WTC11 (cell line): ENCODE measurements at regions not wholly inside any gene's neighbourhood (a gene's known extent, or its start where the extent isn't known, plus 50 kb on each side); places are given as distances from the start of the nearest gene placed in this dataset.

Experiments
- ATAC-seq: fragments of 200-7000 bp; cut with Tn5 transposase; 2 replicates; pipeline ENCODE4 v1.10.0; 2021; ENCODE audit warnings: mild to moderate bottlenecking, moderate library complexity
- CTCF ChIA-PET: fragments of 300-600 bp; sonication (Branson Sonifier 250); formaldehyde crosslinking; loops from one replicate; lab custom pipeline; 2021; ENCODE audit warnings: antibody characterized with exemption; lab: Charles Lee
- POLR2A ChIA-PET: fragments of 350-600 bp; sonication (Branson Sonifier 250); formaldehyde crosslinking; loops from one replicate; lab custom pipeline; 2021; ENCODE audit warnings: antibody characterized with exemption; lab: Charles Lee
- DNase-seq: peaks from one replicate; pipeline ENCODE4 v3.0.0; 2021; ENCODE audit warnings: low spot score
- H3K27ac Mint-ChIP-seq: 2 replicates; pipeline ENCODE4 v1.8.0; 2021; ENCODE audit warnings: mixed read lengths
- H3K27me3 Mint-ChIP-seq: 2 replicates; pipeline ENCODE4 v1.8.0; 2021; ENCODE audit warnings: low read depth, mild to moderate bottlenecking, moderate library complexity, mixed read lengths
- H3K36me3 Mint-ChIP-seq: 2 replicates; pipeline ENCODE4 v1.8.0; 2021; ENCODE audit warnings: mixed read lengths
- H3K4me1 Mint-ChIP-seq: 2 replicates; pipeline ENCODE4 v1.8.0; 2022; ENCODE audit warnings: mixed read lengths
- H3K4me3 Mint-ChIP-seq: 2 replicates; pipeline ENCODE4 v1.8.0; 2021; ENCODE audit warnings: mild to moderate bottlenecking, moderate library complexity, mixed read lengths
- H3K9me3 Mint-ChIP-seq: 2 replicates; pipeline ENCODE4 v1.8.0; 2021; ENCODE audit warnings: mixed read lengths
- ATF1 ChIP-seq: sonication (generic); formaldehyde crosslinking; IDR thresholded peaks from 2 replicates; pipeline ENCODE4 v1.8.1; 2023; ENCODE audit warnings: mild to moderate bottlenecking, moderate library complexity, missing genetic modification reagents
- EMX1 ChIP-seq: fragments of 250-450 bp; sonication (Bioruptor Pico); IDR thresholded peaks from 2 replicates; pipeline ENCODE4 v1.8.0; 2021; ENCODE audit warnings: mild to moderate bottlenecking
- ETV6 ChIP-seq: sonication (generic); formaldehyde crosslinking; IDR thresholded peaks from 2 replicates; pipeline ENCODE4 v1.8.1; 2022; ENCODE audit warnings: mild to moderate bottlenecking, missing genetic modification reagents
- MYBL2 ChIP-seq: sonication (generic); formaldehyde crosslinking; IDR thresholded peaks from 2 replicates; pipeline ENCODE4 v1.8.1; 2023; ENCODE audit warnings: mild to moderate bottlenecking, moderate library complexity, missing genetic modification reagents
- NFE2L1 ChIP-seq: sonication (generic); formaldehyde crosslinking; IDR thresholded peaks from 2 replicates; pipeline ENCODE4 v1.8.1; 2023; ENCODE audit warnings: missing genetic modification reagents
- NFYB ChIP-seq: sonication (generic); formaldehyde crosslinking; conservative IDR thresholded peaks from 2 replicates; pipeline ENCODE4 v1.8.0; 2022; ENCODE audit warnings: low read depth, missing genetic modification reagents
- SMAD4 ChIP-seq: sonication (generic); formaldehyde crosslinking; IDR thresholded peaks from 2 replicates; pipeline ENCODE4 v1.8.0; 2022; ENCODE audit warnings: mild to moderate bottlenecking, missing genetic modification reagents
- TCF7 ChIP-seq: sonication (generic); formaldehyde crosslinking; IDR thresholded peaks from 2 replicates; pipeline ENCODE4 v1.8.0; 2022; ENCODE audit warnings: mild to moderate bottlenecking, low read depth, missing genetic modification reagents, moderate library complexity
- TEAD1 ChIP-seq: sonication (generic); formaldehyde crosslinking; IDR thresholded peaks from 2 replicates; pipeline ENCODE4 v1.8.0; 2022; ENCODE audit warnings: mild to moderate bottlenecking, missing genetic modification reagents
- TEAD4 ChIP-seq: sonication (generic); formaldehyde crosslinking; IDR thresholded peaks from 2 replicates; pipeline ENCODE4 v1.8.0; 2022; ENCODE audit warnings: mild to moderate bottlenecking, missing genetic modification reagents
- ZNF263 ChIP-seq: sonication (generic); formaldehyde crosslinking; IDR thresholded peaks from 2 replicates; pipeline ENCODE4 v1.8.1; 2022; ENCODE audit warnings: low read depth, mild to moderate bottlenecking, moderate library complexity, missing genetic modification reagents
- ZNF396 ChIP-seq: fragments of 250-450 bp; sonication (Bioruptor Pico); IDR thresholded peaks from 2 replicates; pipeline ENCODE4 v1.8.0; 2021; ENCODE audit warnings: mild to moderate bottlenecking, moderate library complexity, borderline replicate concordance
- TF ChIP-seq, protein P1 (sequence below): sonication (generic); formaldehyde crosslinking; IDR thresholded peaks from 2 replicates; pipeline ENCODE4 v1.8.1; 2023; ENCODE audit warnings: mild to moderate bottlenecking, missing genetic modification reagents, moderate library complexity
- TF ChIP-seq, protein P2 (sequence below): sonication (generic); formaldehyde crosslinking; IDR thresholded peaks from 2 replicates; pipeline ENCODE4 v1.8.1; 2022; ENCODE audit warnings: missing genetic modification reagents, borderline replicate concordance
- TF ChIP-seq, protein P3 (sequence below): sonication (generic); formaldehyde crosslinking; IDR thresholded peaks from 2 replicates; pipeline ENCODE4 v1.8.0; 2022; ENCODE audit warnings: mild to moderate bottlenecking, missing genetic modification reagents
- TF ChIP-seq, protein P4 (sequence below): sonication (generic); formaldehyde crosslinking; IDR thresholded peaks from 2 replicates; pipeline ENCODE4 v1.8.1; 2022; ENCODE audit warnings: low read depth, missing genetic modification reagents, borderline replicate concordance
- TF ChIP-seq, protein P5 (sequence below): fragments of 250-450 bp; sonication (Bioruptor Pico); IDR thresholded peaks from 2 replicates; pipeline ENCODE4 v1.9.0; 2021; ENCODE audit warnings: moderate library complexity, mild to moderate bottlenecking, inconsistent platforms, borderline replicate concordance
- TF ChIP-seq, protein P6 (sequence below): sonication (generic); formaldehyde crosslinking; IDR thresholded peaks from 2 replicates; pipeline ENCODE4 v1.8.0; 2022; ENCODE audit warnings: mild to moderate bottlenecking, missing genetic modification reagents
- TF ChIP-seq, protein P7 (sequence below): sonication (generic); formaldehyde crosslinking; IDR thresholded peaks from 2 replicates; pipeline ENCODE4 v1.8.1; 2023; ENCODE audit warnings: mild to moderate bottlenecking, moderate library complexity, missing genetic modification reagents
- TF ChIP-seq, protein P8 (sequence below): fragments of 250-450 bp; sonication (Bioruptor Pico); IDR thresholded peaks from 2 replicates; pipeline ENCODE4 v2.1.2; 2022; ENCODE audit warnings: mild to moderate bottlenecking, moderate library complexity
- TF ChIP-seq, protein P9 (sequence below): sonication (generic); formaldehyde crosslinking; IDR thresholded peaks from 2 replicates; pipeline ENCODE4 v1.8.0; 2022; ENCODE audit warnings: mild to moderate bottlenecking, missing genetic modification reagents

DNA sequence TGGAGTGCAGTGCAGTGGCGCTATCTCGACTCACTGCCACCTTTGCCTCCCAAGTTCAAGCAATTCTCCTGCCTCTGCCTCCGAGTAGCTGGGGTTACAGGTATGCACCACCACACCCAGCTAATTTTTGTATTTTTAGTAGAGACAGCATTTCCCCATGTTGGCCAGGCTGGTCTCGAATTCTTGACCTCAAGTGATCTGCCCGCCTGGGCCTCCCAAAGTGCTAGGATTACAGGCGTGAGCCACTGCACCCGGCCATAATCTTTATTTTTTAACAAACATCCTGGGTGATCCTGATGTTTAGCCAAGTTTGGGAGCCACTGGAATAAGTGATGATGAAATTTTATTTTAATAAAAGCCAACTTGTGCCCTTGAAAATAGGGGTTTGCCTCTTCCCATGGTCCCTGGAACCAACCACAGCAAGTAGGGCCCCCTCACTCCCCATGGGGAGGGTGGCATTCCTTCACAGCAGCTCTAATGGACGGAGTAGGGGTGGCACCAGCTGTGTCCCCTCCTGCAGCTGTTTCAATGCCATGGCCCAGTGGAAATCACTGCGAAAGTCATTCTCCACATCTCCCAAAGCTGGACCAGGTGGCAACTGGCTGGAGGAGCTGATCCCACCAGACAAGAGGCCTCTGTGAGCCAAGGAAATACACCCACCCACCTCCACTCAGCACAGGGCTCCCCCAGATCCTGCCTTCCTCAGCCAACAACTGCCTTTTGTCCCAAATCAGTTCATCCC, 194.8 kb downstream of the ZFP36L2 start:
- DNase-seq (no peak), ATAC-seq (no peak)
- CTCF ChIA-PET, result interaction anchor here (0.8 to 1.4 kb wide), 3 partner anchors 10 to 100 kb away, joined by 3 read pairs; no protein-coding TSS in a partner anchor

DNA sequence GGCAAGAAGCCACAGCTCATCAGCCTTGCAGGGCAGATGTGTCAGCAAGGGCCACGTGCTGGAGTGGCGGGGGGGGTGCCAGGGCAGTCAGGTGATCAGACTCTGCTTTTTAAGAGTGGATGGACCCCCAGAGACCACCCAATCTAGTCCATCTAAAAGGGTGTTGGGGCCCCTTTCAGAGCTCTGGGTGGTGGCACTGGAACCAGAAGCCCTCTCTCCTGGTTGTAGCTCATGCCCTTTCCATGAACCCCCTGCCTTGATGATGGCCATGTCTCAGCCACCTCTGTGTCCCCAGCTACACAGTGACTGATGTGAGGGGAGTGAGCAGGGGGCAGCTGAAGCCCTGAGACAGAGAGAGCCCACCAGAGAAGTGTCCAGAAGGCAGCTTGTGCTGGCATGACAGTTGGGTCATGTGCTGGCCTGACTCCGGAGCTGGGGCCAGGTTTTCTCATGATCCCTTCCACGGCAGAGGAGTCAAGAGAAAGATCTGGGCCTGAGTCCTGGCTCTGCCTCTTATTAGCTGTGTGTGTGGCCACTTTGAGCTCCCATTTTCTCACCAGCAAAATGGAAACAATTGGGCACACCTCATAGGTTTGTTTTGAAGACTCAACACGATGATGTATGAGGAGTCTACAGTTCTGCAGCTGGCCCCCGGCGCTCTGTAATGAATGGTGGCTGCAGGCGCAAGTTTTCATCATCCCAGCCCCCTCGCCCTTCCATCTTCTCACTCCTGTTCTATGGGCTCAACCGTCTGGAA, 195.7 kb downstream of the ZFP36L2 start:
- Mint-ChIP-seq H3K4me3 (no peak overlapping the region), H3K9me3 (no peaks in the 10 kb centered on the region), H3K36me3 (no peaks in the 10 kb centered on the region), H3K27ac (no peak overlapping the region), H3K27me3 (no peaks in the 10 kb centered on the region; the same call in 1 of the 2 replicates), H3K4me1 (peaks cover 4% of the 10 kb centered on the region)
- CTCF ChIA-PET, result interaction anchor here (0.9 kb wide), 1 partner anchor 28 kb away, joined by 3 read pairs; no protein-coding TSS in a partner anchor
- ATAC-seq (no peak), DNase-seq (no peak)
- POLR2A ChIA-PET, result no interaction called here
- TF ChIP-seq ZNF396 (CRISPR knock-in tag) (no peak), NFYB (CRISPR knock-in tag) (no peak), ZNF263 (CRISPR knock-in tag) (no peak), NFE2L1 (CRISPR knock-in tag) (no peak), TEAD4 (CRISPR knock-in tag) (no peak), EMX1 (CRISPR knock-in tag) (no peak), SMAD4 (CRISPR knock-in tag) (no peak), ATF1 (CRISPR knock-in tag) (no peak), MYBL2 (CRISPR knock-in tag) (no peak)
- TF ChIP-seq, protein P1, sequence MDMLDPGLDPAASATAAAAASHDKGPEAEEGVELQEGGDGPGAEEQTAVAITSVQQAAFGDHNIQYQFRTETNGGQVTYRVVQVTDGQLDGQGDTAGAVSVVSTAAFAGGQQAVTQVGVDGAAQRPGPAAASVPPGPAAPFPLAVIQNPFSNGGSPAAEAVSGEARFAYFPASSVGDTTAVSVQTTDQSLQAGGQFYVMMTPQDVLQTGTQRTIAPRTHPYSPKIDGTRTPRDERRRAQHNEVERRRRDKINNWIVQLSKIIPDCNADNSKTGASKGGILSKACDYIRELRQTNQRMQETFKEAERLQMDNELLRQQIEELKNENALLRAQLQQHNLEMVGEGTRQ (CRISPR knock-in tag), result no peak
- TF ChIP-seq, protein P2, sequence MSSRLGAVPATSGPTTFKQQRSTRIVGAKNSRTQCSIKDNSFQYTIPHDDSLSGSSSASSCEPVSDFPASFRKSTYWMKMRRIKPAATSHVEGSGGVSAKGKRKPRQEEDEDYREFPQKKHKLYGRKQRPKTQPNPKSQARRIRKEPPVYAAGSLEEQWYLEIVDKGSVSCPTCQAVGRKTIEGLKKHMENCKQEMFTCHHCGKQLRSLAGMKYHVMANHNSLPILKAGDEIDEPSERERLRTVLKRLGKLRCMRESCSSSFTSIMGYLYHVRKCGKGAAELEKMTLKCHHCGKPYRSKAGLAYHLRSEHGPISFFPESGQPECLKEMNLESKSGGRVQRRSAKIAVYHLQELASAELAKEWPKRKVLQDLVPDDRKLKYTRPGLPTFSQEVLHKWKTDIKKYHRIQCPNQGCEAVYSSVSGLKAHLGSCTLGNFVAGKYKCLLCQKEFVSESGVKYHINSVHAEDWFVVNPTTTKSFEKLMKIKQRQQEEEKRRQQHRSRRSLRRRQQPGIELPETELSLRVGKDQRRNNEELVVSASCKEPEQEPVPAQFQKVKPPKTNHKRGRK (CRISPR knock-in tag), result no peak
- TF ChIP-seq, protein P3, sequence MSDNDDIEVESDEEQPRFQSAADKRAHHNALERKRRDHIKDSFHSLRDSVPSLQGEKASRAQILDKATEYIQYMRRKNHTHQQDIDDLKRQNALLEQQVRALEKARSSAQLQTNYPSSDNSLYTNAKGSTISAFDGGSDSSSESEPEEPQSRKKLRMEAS (CRISPR knock-in tag), result no peak

More for the DNA sequence above, 194.8 kb downstream of the ZFP36L2 start:
- no peaks in the 10 kb centered on the region for H3K36me3 Mint-ChIP-seq
- TF ChIP-seq, protein P4, sequence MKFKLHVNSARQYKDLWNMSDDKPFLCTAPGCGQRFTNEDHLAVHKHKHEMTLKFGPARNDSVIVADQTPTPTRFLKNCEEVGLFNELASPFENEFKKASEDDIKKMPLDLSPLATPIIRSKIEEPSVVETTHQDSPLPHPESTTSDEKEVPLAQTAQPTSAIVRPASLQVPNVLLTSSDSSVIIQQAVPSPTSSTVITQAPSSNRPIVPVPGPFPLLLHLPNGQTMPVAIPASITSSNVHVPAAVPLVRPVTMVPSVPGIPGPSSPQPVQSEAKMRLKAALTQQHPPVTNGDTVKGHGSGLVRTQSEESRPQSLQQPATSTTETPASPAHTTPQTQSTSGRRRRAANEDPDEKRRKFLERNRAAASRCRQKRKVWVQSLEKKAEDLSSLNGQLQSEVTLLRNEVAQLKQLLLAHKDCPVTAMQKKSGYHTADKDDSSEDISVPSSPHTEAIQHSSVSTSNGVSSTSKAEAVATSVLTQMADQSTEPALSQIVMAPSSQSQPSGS, result no peak
- TF ChIP-seq, protein P5, sequence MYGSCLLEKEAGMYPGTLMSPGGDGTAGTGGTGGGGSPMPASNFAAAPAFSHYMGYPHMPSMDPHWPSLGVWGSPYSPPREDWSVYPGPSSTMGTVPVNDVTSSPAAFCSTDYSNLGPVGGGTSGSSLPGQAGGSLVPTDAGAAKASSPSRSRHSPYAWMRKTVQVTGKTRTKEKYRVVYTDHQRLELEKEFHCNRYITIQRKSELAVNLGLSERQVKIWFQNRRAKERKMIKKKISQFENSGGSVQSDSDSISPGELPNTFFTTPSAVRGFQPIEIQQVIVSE (CRISPR knock-in tag), result no peak
- TF ChIP-seq, protein P6, sequence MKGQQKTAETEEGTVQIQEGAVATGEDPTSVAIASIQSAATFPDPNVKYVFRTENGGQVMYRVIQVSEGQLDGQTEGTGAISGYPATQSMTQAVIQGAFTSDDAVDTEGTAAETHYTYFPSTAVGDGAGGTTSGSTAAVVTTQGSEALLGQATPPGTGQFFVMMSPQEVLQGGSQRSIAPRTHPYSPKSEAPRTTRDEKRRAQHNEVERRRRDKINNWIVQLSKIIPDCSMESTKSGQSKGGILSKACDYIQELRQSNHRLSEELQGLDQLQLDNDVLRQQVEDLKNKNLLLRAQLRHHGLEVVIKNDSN, result no peak
- TF ChIP-seq, protein P7, sequence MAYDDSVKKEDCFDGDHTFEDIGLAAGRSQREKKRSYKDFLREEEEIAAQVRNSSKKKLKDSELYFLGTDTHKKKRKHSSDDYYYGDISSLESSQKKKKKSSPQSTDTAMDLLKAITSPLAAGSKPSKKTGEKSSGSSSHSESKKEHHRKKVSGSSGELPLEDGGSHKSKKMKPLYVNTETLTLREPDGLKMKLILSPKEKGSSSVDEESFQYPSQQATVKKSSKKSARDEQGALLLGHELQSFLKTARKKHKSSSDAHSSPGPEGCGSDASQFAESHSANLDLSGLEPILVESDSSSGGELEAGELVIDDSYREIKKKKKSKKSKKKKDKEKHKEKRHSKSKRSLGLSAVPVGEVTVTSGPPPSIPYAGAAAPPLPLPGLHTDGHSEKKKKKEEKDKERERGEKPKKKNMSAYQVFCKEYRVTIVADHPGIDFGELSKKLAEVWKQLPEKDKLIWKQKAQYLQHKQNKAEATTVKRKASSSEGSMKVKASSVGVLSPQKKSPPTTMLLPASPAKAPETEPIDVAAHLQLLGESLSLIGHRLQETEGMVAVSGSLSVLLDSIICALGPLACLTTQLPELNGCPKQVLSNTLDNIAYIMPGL (CRISPR knock-in tag), result no peak
- no peak for TF ChIP-seq TCF7 (CRISPR knock-in tag)
- no peak for TF ChIP-seq ETV6 (CRISPR knock-in tag)
- TF ChIP-seq EMX1 (CRISPR knock-in tag), result no peak
- TF ChIP-seq, protein P8, sequence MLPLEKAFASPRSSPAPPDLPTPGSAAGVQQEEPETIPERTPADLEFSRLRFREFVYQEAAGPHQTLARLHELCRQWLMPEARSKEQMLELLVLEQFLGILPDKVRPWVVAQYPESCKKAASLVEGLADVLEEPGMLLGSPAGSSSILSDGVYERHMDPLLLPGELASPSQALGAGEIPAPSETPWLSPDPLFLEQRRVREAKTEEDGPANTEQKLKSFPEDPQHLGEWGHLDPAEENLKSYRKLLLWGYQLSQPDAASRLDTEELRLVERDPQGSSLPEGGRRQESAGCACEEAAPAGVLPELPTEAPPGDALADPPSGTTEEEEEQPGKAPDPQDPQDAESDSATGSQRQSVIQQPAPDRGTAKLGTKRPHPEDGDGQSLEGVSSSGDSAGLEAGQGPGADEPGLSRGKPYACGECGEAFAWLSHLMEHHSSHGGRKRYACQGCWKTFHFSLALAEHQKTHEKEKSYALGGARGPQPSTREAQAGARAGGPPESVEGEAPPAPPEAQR (CRISPR knock-in tag), result no peak
- TF ChIP-seq, protein P9, sequence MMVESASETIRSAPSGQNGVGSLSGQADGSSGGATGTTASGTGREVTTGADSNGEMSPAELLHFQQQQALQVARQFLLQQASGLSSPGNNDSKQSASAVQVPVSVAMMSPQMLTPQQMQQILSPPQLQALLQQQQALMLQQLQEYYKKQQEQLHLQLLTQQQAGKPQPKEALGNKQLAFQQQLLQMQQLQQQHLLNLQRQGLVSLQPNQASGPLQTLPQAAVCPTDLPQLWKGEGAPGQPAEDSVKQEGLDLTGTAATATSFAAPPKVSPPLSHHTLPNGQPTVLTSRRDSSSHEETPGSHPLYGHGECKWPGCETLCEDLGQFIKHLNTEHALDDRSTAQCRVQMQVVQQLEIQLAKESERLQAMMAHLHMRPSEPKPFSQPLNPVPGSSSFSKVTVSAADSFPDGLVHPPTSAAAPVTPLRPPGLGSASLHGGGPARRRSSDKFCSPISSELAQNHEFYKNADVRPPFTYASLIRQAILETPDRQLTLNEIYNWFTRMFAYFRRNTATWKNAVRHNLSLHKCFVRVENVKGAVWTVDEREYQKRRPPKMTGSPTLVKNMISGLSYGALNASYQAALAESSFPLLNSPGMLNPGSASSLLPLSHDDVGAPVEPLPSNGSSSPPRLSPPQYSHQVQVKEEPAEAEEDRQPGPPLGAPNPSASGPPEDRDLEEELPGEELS (CRISPR knock-in tag), result no peak
- TF ChIP-seq TEAD1, result no peak
- no peak overlapping the region for H3K4me3 Mint-ChIP-seq
- POLR2A ChIA-PET, result no interaction called here
- no peaks in the 10 kb centered on the region; the same call in 1 of the 2 replicates for H3K27me3 Mint-ChIP-seq
- peaks cover 4% of the 10 kb centered on the region for H3K4me1 Mint-ChIP-seq
- H3K9me3 Mint-ChIP-seq, result no peaks in the 10 kb centered on the region
- no peak overlapping the region for H3K27ac Mint-ChIP-seq
